Chondrocyte (in vitro differentiated cells): ENCODE measurements at regions not wholly inside any gene's neighbourhood (a gene's known extent, or its start where the extent isn't known, plus 50 kb on each side); places are given as distances from the start of the nearest gene placed in this dataset.

Source experiments
- DNase-seq: peaks from one replicate; pipeline ENCODE4 v3.0.0; 2021; ENCODE audit warnings: mixed read lengths, low spot score
- H3K27ac Mint-ChIP-seq: one replicate; pipeline ENCODE4 v1.8.0; 2021; ENCODE audit warnings: mild to moderate bottlenecking, moderate library complexity, mixed read lengths; ENCODE audit not compliant: unreplicated experiment
- H3K27me3 Mint-ChIP-seq: 2 replicates; pipeline ENCODE4 v1.8.0; 2021; ENCODE audit warnings: low read depth, mixed read lengths
- H3K36me3 Mint-ChIP-seq: 2 replicates; pipeline ENCODE4 v1.8.0; 2021; ENCODE audit warnings: low read depth, mixed read lengths
- H3K4me1 Mint-ChIP-seq: 2 replicates; pipeline ENCODE4 v1.8.0; 2021; ENCODE audit warnings: low read depth, mild to moderate bottlenecking, mixed read lengths
- H3K4me3 Mint-ChIP-seq: one replicate; pipeline ENCODE4 v1.8.0; 2021; ENCODE audit warnings: mild to moderate bottlenecking, moderate library complexity, mixed read lengths; ENCODE audit not compliant: unreplicated experiment
- H3K9me3 Mint-ChIP-seq: 2 replicates; pipeline ENCODE4 v1.8.0; 2021; ENCODE audit warnings: low read depth, mixed read lengths
- TF ChIP-seq, protein P1 (sequence below): fragments of 200-600 bp; sonication (generic); IDR thresholded peaks from 2 replicates; pipeline ENCODE4 v1.5.0; 2021; ENCODE audit warnings: antibody characterized with exemption, mild to moderate bottlenecking, moderate library complexity

DNA sequence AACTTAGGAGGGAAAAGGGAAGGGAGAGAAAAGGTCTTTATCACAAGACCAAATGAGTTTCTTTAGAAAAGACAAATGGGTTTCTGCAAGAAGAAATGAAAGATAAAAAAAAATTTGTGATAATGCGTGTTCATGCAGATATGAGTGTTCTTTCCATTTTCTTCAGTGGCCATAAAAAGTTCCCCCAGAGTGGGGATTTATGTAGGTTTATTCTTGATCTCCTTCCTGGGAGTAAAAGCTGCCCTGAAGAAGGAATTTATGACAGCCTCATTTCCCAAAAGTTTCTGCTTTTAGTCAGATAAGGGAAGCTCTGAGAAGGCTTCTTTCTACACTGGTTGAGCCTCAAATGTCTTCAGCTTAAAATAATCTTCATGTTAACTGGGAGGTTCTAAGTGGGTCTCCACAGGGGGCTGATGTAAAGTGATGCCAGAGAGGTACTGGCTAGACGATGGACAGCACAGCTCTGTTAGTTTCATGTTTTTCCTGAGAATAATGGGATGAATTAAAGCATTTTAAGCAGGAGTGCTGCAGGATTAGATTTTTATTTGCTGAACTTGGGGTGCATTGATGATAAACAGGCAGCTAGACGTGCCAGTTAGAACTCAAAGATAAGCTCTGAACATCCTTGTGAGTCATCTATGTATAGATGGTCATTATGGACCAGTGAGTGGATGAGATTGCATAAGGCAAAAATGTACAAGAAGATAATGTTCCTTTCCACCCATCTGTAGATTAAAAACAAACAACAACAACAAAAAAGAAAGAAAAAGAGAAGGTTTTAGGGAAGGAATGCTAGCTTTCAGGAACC is 65.6 kb upstream of the EPCAM start:
- Mint-ChIP-seq H3K27me3 (no peaks in the 10 kb centered on the region), H3K4me3 (no peak overlapping the region), H3K27ac (no peak overlapping the region), H3K4me1 (peaks cover 36% of the 10 kb centered on the region), H3K36me3 (no peaks in the 10 kb centered on the region), H3K9me3 (no peaks in the 10 kb centered on the region)
- no peak for DNase-seq
- TF ChIP-seq, protein P1, sequence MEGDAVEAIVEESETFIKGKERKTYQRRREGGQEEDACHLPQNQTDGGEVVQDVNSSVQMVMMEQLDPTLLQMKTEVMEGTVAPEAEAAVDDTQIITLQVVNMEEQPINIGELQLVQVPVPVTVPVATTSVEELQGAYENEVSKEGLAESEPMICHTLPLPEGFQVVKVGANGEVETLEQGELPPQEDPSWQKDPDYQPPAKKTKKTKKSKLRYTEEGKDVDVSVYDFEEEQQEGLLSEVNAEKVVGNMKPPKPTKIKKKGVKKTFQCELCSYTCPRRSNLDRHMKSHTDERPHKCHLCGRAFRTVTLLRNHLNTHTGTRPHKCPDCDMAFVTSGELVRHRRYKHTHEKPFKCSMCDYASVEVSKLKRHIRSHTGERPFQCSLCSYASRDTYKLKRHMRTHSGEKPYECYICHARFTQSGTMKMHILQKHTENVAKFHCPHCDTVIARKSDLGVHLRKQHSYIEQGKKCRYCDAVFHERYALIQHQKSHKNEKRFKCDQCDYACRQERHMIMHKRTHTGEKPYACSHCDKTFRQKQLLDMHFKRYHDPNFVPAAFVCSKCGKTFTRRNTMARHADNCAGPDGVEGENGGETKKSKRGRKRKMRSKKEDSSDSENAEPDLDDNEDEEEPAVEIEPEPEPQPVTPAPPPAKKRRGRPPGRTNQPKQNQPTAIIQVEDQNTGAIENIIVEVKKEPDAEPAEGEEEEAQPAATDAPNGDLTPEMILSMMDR = no peak

DNA sequence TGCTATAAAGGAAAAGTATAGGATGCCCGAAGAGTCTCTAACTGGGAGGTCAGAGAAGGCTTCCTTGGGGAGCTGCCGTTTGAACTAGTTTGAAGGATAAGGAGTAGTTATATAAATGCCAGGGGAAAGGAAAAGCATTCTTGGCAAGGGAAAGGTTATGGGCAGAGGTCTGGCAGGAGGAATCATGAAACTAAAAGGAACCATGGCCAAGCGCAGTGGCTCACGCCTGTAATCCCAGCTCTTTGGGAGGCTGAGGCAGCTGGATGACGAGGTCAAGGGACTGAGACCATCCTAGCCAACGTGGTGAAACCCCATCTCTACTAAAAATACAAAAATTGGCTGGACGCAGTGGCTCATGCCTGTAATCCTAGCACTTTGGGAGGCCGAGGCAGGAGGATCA is 66.8 kb upstream of the EPCAM start:
- TF ChIP-seq, protein P1 = no peak
- DNase-seq = no peak
- Mint-ChIP-seq H3K36me3 (no peaks in the 10 kb centered on the region), H3K9me3 (no peaks in the 10 kb centered on the region), H3K27ac (no peak overlapping the region), H3K4me3 (no peak overlapping the region), H3K27me3 (no peaks in the 10 kb centered on the region), H3K4me1 (peaks cover 38% of the 10 kb centered on the region)

DNA sequence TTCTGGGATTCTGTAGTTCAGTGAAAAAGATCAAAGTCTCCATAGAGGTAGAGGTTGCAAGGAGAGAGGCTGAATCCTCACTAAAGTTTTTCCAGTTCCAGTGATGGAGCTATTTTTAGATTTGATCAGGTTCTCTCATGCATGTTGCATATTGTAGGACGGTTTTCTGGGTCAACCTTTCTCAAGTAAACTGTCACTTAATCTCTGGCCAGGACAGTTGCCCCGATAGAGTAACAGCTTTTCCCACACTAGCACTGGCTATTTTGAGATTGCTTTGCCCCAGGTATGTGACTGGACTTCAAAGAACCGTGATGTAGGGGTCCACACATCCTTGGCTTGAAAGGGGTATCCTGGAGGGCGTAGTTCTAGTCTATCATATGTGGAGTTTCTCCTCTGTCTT is 67.4 kb upstream of the EPCAM start:
- Mint-ChIP-seq H3K4me1 (peaks cover 34% of the 10 kb centered on the region), H3K27ac (no peak overlapping the region), H3K27me3 (no peaks in the 10 kb centered on the region), H3K4me3 (no peak overlapping the region), H3K9me3 (no peaks in the 10 kb centered on the region), H3K36me3 (no peaks in the 10 kb centered on the region)
- no peak for DNase-seq
- TF ChIP-seq, protein P1 = no peak

DNA sequence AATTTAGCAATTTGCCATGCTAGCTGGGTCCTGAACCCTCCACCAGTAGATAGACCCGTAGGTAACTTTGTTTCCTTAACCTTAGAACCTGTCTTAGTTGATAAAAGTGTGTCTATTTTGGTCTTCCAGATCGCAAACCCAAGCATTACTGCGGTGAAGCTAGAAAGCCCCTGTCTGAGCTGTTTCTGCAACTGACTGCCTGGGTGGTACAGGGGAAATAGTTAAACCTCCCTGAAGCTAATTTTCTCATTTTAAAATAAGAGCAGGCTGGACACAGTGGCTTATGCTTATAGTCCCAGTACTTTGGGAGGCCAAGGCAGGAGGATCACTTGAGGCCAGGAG is 67.9 kb upstream of the EPCAM start:
- no peak for DNase-seq
- no peaks in the 10 kb centered on the region for H3K27me3 Mint-ChIP-seq
- no peaks in the 10 kb centered on the region for H3K36me3 Mint-ChIP-seq
- no peak overlapping the region for H3K27ac Mint-ChIP-seq
- peaks cover 29% of the 10 kb centered on the region for H3K4me1 Mint-ChIP-seq
- TF ChIP-seq, protein P1 = no peak
- H3K4me3 Mint-ChIP-seq = no peak overlapping the region
- H3K9me3 Mint-ChIP-seq = no peaks in the 10 kb centered on the region

DNA sequence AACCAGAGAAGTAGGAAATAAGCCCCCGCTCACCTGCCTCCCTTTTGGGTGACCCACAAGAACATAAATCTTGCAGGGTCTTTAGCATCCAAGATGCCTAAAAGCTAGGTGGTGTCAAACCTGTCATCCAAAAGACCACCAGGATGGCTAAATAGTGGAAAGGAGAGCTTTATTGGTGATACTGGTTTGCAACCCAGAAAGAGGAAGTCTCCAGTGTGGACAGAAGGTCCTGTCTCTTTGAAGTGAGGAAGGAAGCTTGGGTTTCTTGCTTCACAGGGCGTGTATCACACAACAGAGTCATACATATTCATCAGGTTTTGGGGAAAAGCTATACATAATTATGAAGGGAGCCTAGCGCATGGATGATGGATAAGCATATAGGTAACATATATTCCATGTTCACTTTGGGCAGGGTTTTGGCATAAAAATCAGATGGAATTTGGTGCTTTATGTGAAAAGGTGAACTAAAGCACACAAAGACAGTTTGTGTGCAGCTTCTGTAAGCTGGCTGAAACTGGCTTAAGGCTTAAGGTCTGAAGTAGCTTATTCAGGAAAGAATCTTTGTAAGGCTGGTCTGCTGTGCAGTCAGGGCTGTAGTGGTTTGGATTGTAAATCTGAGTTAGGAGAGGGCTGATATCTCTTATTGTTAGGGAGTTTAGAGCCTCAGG is 68.4 kb upstream of the EPCAM start:
- Mint-ChIP-seq H3K36me3 (no peaks in the 10 kb centered on the region), H3K27ac (no peak overlapping the region), H3K27me3 (no peaks in the 10 kb centered on the region), H3K4me1 (peaks cover 32% of the 10 kb centered on the region), H3K4me3 (no peak overlapping the region), H3K9me3 (no peaks in the 10 kb centered on the region)
- DNase-seq = no peak
- TF ChIP-seq, protein P1 = no peak
